Adrenal gland (tissue), 5 donors: ENCODE measurements at regions not wholly inside any gene's neighbourhood (a gene's known extent, or its start where the extent isn't known, plus 50 kb on each side); places are given as distances from the start of the nearest gene placed in this dataset.

Experiments
- CTCF ChIP-seq, 6 experiments: fragments of 450-650 bp in 4 of 6; fragments of 200-600 bp in 2 of 6; sonication (generic) in 1 of 6; IDR thresholded peaks; 1 replicate in 5 of 6; 2 replicates in 1 of 6; pipeline versions ENCODE4 v1.5.1 to v1.8.0; 2016 to 2021; ENCODE audit warnings: antibody characterized with exemption in 6 of 6, mild to moderate bottlenecking in 2 of 6, moderate library complexity in 1 of 6
- POLR2A ChIP-seq, 2 donors: fragments of 450-650 bp; IDR thresholded peaks; one replicate each; pipeline ENCODE4 v1.6.1; 2017; ENCODE audit warnings: antibody characterized with exemption in 2 of 2, mild to moderate bottlenecking in 2 of 2, moderate library complexity in 1 of 2
- donor health status: DM: no; HTN: no; CAD: no.

- TF ChIP-seq POLR2A (IDR thresholded peaks at IDR 0.05) (no peak), CTCF (IDR thresholded peaks at IDR 0.05) (no peak)
Measured at GRCh38 chr12:65759735-65760134, 64.5 kb upstream of the HMGA2 start.
